ENCODE measurements at regions not wholly inside any gene's neighbourhood (a gene's known extent, or its start where the extent isn't known, plus 50 kb on each side); places are given as distances from the start of the nearest gene placed in this dataset.

- Histone ChIP-seq H3K9me3 (replicated peaks in 1 of 11) (no peaks in the 10 kb centered on the region), H3K36me3 (no peaks in the 10 kb centered on the region), H3K4me2 (no peak overlapping the region)
These were observed 1692.2 kb downstream of the HACE1 start for GRCh38 chr6:103167345-103168071.

GRCh38 chr6:103154779-103155572, 1704.7 kb downstream of the HACE1 start:
- H3K9ac ChIP-seq: no peak overlapping the region
- H3K4me3 ChIP-seq: no peak overlapping the region
- no peaks in the 10 kb centered on the region for H3K4me1 ChIP-seq
- no peak for TF ChIP-seq Cebpa-rat (IDR thresholded peaks at IDR 0.05)
- H4K20me1 ChIP-seq: no peaks in the 10 kb centered on the region
- no peak overlapping the region for H3K4me2 ChIP-seq
- no peak overlapping the region for H3K27ac ChIP-seq
- H3K36me3 ChIP-seq: no peaks in the 10 kb centered on the region
- H3K9me3 ChIP-seq (replicated peaks in 1 of 11): no peaks in the 10 kb centered on the region
- H3K27me3 ChIP-seq: no peaks in the 10 kb centered on the region

More at GRCh38 chr6:103167345-103168071, 1692.2 kb downstream of the HACE1 start:
- Histone ChIP-seq H3K9ac (no peak overlapping the region), H3K4me3 (no peak overlapping the region), H4K20me1 (no peaks in the 10 kb centered on the region), H3K27ac (no peak overlapping the region), H3K27me3 (no peaks in the 10 kb centered on the region), H3K4me1 (no peaks in the 10 kb centered on the region)
- TF ChIP-seq Cebpa-rat (IDR thresholded peaks at IDR 0.05): no peak

GRCh38 chr6:103153016-103153415, 1706.7 kb downstream of the HACE1 start:
- H4K20me1 ChIP-seq: no peaks in the 10 kb centered on the region
- no peak for TF ChIP-seq Cebpa-rat (IDR thresholded peaks at IDR 0.05)
- no peaks in the 10 kb centered on the region for H3K36me3 ChIP-seq

GRCh38 chr6:103142902-103143301, 1716.8 kb downstream of the HACE1 start:
- Histone ChIP-seq H4K20me1 (no peaks in the 10 kb centered on the region; a peak in 1 of 22 replicates), H3K36me3 (no peaks in the 10 kb centered on the region), H3K9ac (no peak overlapping the region), H3K9me3 (replicated peaks in 1 of 11) (no peaks in the 10 kb centered on the region), H3K4me2 (no peak overlapping the region), H3K27me3 (no peaks in the 10 kb centered on the region), H3K4me1 (no peaks in the 10 kb centered on the region), H3K4me3 (no peak overlapping the region), H3K27ac (no peak overlapping the region)
- TF ChIP-seq Cebpa-rat (IDR thresholded peaks at IDR 0.05): no peak

More at GRCh38 chr6:103153016-103153415, 1706.7 kb downstream of the HACE1 start:
- Histone ChIP-seq H3K27me3 (no peaks in the 10 kb centered on the region), H3K4me3 (no peak overlapping the region), H3K4me2 (no peak overlapping the region), H3K9ac (no peak overlapping the region), H3K9me3 (replicated peaks in 1 of 11) (no peaks in the 10 kb centered on the region), H3K27ac (no peak overlapping the region), H3K4me1 (no peaks in the 10 kb centered on the region)

GRCh38 chr6:103140308-103141027, 1719.3 kb downstream of the HACE1 start:
- no peaks in the 10 kb centered on the region for H3K27me3 ChIP-seq
- no peaks in the 10 kb centered on the region for H3K36me3 ChIP-seq
- H3K9me3 ChIP-seq (replicated peaks in 1 of 11): no peaks in the 10 kb centered on the region
- no peak overlapping the region for H3K4me3 ChIP-seq
- H3K9ac ChIP-seq: no peak overlapping the region
- H3K4me2 ChIP-seq: no peak overlapping the region
- H3K27ac ChIP-seq: no peak overlapping the region
- no peaks in the 10 kb centered on the region; a peak in 1 of 22 replicates for H4K20me1 ChIP-seq
- no peaks in the 10 kb centered on the region for H3K4me1 ChIP-seq
- no peak for TF ChIP-seq Cebpa-rat (IDR thresholded peaks at IDR 0.05)

- Histone ChIP-seq H3K9me3 (replicated peaks in 1 of 11) (no peaks in the 10 kb centered on the region), H3K27me3 (no peaks in the 10 kb centered on the region), H3K27ac (no peak overlapping the region), H4K20me1 (no peaks in the 10 kb centered on the region; a peak in 1 of 22 replicates), H3K4me2 (no peak overlapping the region), H3K9ac (no peak overlapping the region), H3K4me3 (no peak overlapping the region), H3K36me3 (no peaks in the 10 kb centered on the region), H3K4me1 (no peaks in the 10 kb centered on the region)
- TF ChIP-seq Cebpa-rat (IDR thresholded peaks at IDR 0.05): no peak
These were observed 1720.3 kb downstream of the HACE1 start for GRCh38 chr6:103139377-103139776.

GRCh38 chr6:103124471-103124870, 1731.0 kb downstream of the GRIK2 start:
- Histone ChIP-seq H3K36me3 (no peaks in the 10 kb centered on the region), H3K9me3 (replicated peaks in 1 of 11) (peaks cover 0 to 7% (median 6%) of the 10 kb centered on the region in 11 experiments; a peak in 8 of 22 replicates), H3K4me3 (no peak overlapping the region), H3K4me1 (no peaks in the 10 kb centered on the region), H3K27me3 (no peaks in the 10 kb centered on the region), H4K20me1 (no peaks in the 10 kb centered on the region), H3K4me2 (no peak overlapping the region), H3K9ac (no peak overlapping the region), H3K27ac (no peak overlapping the region)
- no peak for TF ChIP-seq Cebpa-rat (IDR thresholded peaks at IDR 0.05)

GRCh38 chr6:103122766-103123601, 1729.5 kb downstream of the GRIK2 start:
- H3K4me2 ChIP-seq: no peak overlapping the region
- H3K9ac ChIP-seq: no peak overlapping the region
- no peaks in the 10 kb centered on the region for H3K4me1 ChIP-seq
- H3K27ac ChIP-seq: no peak overlapping the region
- no peaks in the 10 kb centered on the region for H4K20me1 ChIP-seq
- peaks cover 0 to 7% (median 5%) of the 10 kb centered on the region in 11 experiments; a peak in 8 of 22 replicates for H3K9me3 ChIP-seq (replicated peaks in 1 of 11)
- no peaks in the 10 kb centered on the region for H3K36me3 ChIP-seq
- H3K4me3 ChIP-seq: no peak overlapping the region
- no peaks in the 10 kb centered on the region for H3K27me3 ChIP-seq
- no peak for TF ChIP-seq Cebpa-rat (IDR thresholded peaks at IDR 0.05)

Data from BLaER1 treated with 17β-estradiol and CSF1 and Interleukin-3, amounts not matched to agents 10 nM and 100 nM (cell line).